Esophagus muscularis mucosa (tissue), 4 donors: ENCODE measurements at regions not wholly inside any gene's neighbourhood (a gene's known extent, or its start where the extent isn't known, plus 50 kb on each side); places are given as distances from the start of the nearest gene placed in this dataset.

Experiments used
- DNase-seq: peaks from one replicate; pipeline ENCODE4 v3.0.0-alpha.2; 2017; ENCODE audit errors: extremely low spot score
- H3K27ac ChIP-seq, 4 donors: fragments of 200-600 bp; sonication (generic); replicated peaks in 1 of 4; 1 replicate in 3 of 4; 2 replicates in 1 of 4; pipeline ENCODE4 v1.5.1; 2016 to 2019; ENCODE audit warnings: mild to moderate bottlenecking in 1 of 4
- H3K27me3 ChIP-seq, 4 donors: fragments of 200-600 bp; sonication (generic); one replicate each; pipeline versions ENCODE4 v1.5.1 to v1.6.0; 2016 to 2019
- H3K36me3 ChIP-seq, 4 donors: fragments of 200-600 bp; sonication (generic); one replicate each; pipeline ENCODE4 v1.5.1; 2016 to 2019
- H3K4me1 ChIP-seq, 4 donors: fragments of 200-600 bp; sonication (generic); one replicate each; pipeline ENCODE4 v1.5.1; 2016 to 2019
- H3K4me3 ChIP-seq, 4 donors: fragments of 200-600 bp; sonication (generic); 1 replicate in 2 of 4; 2 replicates in 2 of 4; pipeline ENCODE4 v1.5.1; 2016 to 2019; ENCODE audit warnings: mild to moderate bottlenecking in 4 of 4, moderate library complexity in 1 of 4
- H3K9me3 ChIP-seq, 4 donors: fragments of 200-600 bp; sonication (generic); 1 replicate in 3 of 4; 2 replicates in 1 of 4; pipeline ENCODE4 v1.5.1; 2016 to 2019
- CTCF ChIP-seq, 3 experiments: fragments of 200-600 bp in 2 of 3; fragments of 450-650 bp in 1 of 3; sonication (generic) in 2 of 3; IDR thresholded peaks; one replicate each; pipeline ENCODE4 v1.5.1; 2017 to 2019; ENCODE audit warnings: antibody characterized with exemption in 3 of 3, mild to moderate bottlenecking in 2 of 3, moderate library complexity in 1 of 3
- EP300 ChIP-seq: sonication (generic); formaldehyde crosslinking; IDR thresholded peaks from one replicate; pipeline ENCODE4 v1.6.1; 2017; ENCODE audit warnings: antibody characterized with exemption
- POLR2A ChIP-seq: fragments of 450-650 bp; IDR thresholded peaks from one replicate; pipeline ENCODE4 v1.6.1; 2017; ENCODE audit warnings: antibody characterized with exemption, moderate library complexity, mild to moderate bottlenecking, low read depth
- POLR2AphosphoS5 ChIP-seq, 2 donors: sonication (generic); formaldehyde crosslinking; IDR thresholded peaks; one replicate each; pipeline ENCODE4 v1.6.1; 2017; ENCODE audit warnings: antibody characterized with exemption in 2 of 2
- WGBS: methylation state at CpG from one replicate; pipeline ENCODE4 v1.1.5; 2018; 5-methylcytosine and 5-hydroxymethylcytosine counted together
- intact Hi-C: fragments of 100-400 bp; cut with DNase I; formaldehyde crosslinking; loops from one replicate; pipeline ENCODE4 v1.15.1; 2023

- intact Hi-C loops, result no loop called here
- Histone ChIP-seq H3K27ac (no peak overlapping the region), H3K36me3 (no peaks in the 10 kb centered on the region), H3K27me3 (no peaks in the 10 kb centered on the region), H3K4me3 (no peak overlapping the region), H3K4me1 (peaks cover 0 to 2% (median 1%) of the 10 kb centered on the region in 4 donors), H3K9me3 (no peaks in the 10 kb centered on the region)
- DNase-seq, result no peak
- TF ChIP-seq POLR2A (no peak), CTCF (IDR thresholded peaks at IDR 0.05) (no peak), EP300 (no peak), POLR2AphosphoS5 (IDR thresholded peaks at IDR 0.05) (no peak)
- WGBS, result 73% methylated on average over 1 of the region's 1 CpG
Measured at GRCh38 chr4:24315056-24315455, 269.3 kb downstream of the DHX15 start.

- H3K27me3 ChIP-seq, result no peaks in the 10 kb centered on the region
- H3K4me3 ChIP-seq, result no peak overlapping the region
- no peaks in the 10 kb centered on the region for H3K4me1 ChIP-seq
- TF ChIP-seq EP300 (no peak), POLR2AphosphoS5 (IDR thresholded peaks at IDR 0.05) (no peak), CTCF (IDR thresholded peaks at IDR 0.05) (no peak), POLR2A (no peak)
- H3K27ac ChIP-seq, result no peak overlapping the region
- WGBS, result 90% methylated on average over 3 of the region's 3 CpGs
- no peaks in the 10 kb centered on the region for H3K9me3 ChIP-seq
- intact Hi-C loops, result no loop called here
- no peaks in the 10 kb centered on the region for H3K36me3 ChIP-seq
- DNase-seq, result no peak
Measured at GRCh38 chr4:24312261-24312913, 272.0 kb downstream of the DHX15 start.

GRCh38 chr4:24303926-24304325, 280.4 kb downstream of the DHX15 start:
- no peak for DNase-seq
- H3K27ac ChIP-seq, result no peak overlapping the region
- intact Hi-C loops, result no loop called here
- TF ChIP-seq CTCF (IDR thresholded peaks at IDR 0.05), result no peak
- no peak for TF ChIP-seq EP300
- TF ChIP-seq POLR2A, result no peak
- TF ChIP-seq POLR2AphosphoS5 (IDR thresholded peaks at IDR 0.05), result no peak
- H3K4me3 ChIP-seq, result no peak overlapping the region
- no peaks in the 10 kb centered on the region for H3K36me3 ChIP-seq
- WGBS, result 61% methylated on average over 2 of the region's 2 CpGs
- no peaks in the 10 kb centered on the region for H3K27me3 ChIP-seq
- no peaks in the 10 kb centered on the region for H3K9me3 ChIP-seq
- no peaks in the 10 kb centered on the region for H3K4me1 ChIP-seq

GRCh38 chr4:24298911-24299310, 285.4 kb downstream of the DHX15 start:
- intact Hi-C loops, result no loop called here
- DNase-seq, result no peak
- Histone ChIP-seq H3K4me3 (no peak overlapping the region), H3K9me3 (no peaks in the 10 kb centered on the region), H3K4me1 (no peaks in the 10 kb centered on the region), H3K27ac (no peak overlapping the region), H3K27me3 (no peaks in the 10 kb centered on the region), H3K36me3 (no peaks in the 10 kb centered on the region)
- 96% methylated on average over 3 of the region's 3 CpGs for WGBS
- TF ChIP-seq CTCF (IDR thresholded peaks at IDR 0.05), result no peak
- no peak for TF ChIP-seq EP300
- no peak for TF ChIP-seq POLR2A
- no peak for TF ChIP-seq POLR2AphosphoS5 (IDR thresholded peaks at IDR 0.05)

- DNase-seq, result no peak
- 80% methylated on average over 3 of the region's 3 CpGs for WGBS
- Histone ChIP-seq H3K4me3 (no peak overlapping the region), H3K27ac (no peak overlapping the region), H3K27me3 (no peaks in the 10 kb centered on the region), H3K36me3 (no peaks in the 10 kb centered on the region), H3K4me1 (no peaks in the 10 kb centered on the region), H3K9me3 (no peaks in the 10 kb centered on the region)
- intact Hi-C loops, result no loop called here
- TF ChIP-seq CTCF (IDR thresholded peaks at IDR 0.05) (no peak), EP300 (no peak), POLR2AphosphoS5 (IDR thresholded peaks at IDR 0.05) (no peak), POLR2A (no peak)
Measured at GRCh38 chr4:24287096-24287495, 297.3 kb downstream of the DHX15 start.
